Right ventricle myocardium inferior (tissue), 1 donor: ENCODE measurements at regions not wholly inside any gene's neighbourhood (a gene's known extent, or its start where the extent isn't known, plus 50 kb on each side); places are given as distances from the start of the nearest gene placed in this dataset.

Source experiments
- ATAC-seq: fragments of 200-7000 bp; cut with Tn5 transposase; one replicate; pipeline ENCODE4 v1.9.1; 2020; ENCODE audit warnings: mild to moderate bottlenecking, moderate library complexity
- DNase-seq: peaks from one replicate; pipeline ENCODE4 v3.0.0; 2021; ENCODE audit errors: missing footprints
- intact Hi-C: fragments of 100-400 bp; cut with DNase I; formaldehyde crosslinking; loops from one replicate; pipeline ENCODE4 v1.11.0; 2022
- donor health status: DM: no; HTN: yes; CAD: no; lungs with severe emphysema.

DNA sequence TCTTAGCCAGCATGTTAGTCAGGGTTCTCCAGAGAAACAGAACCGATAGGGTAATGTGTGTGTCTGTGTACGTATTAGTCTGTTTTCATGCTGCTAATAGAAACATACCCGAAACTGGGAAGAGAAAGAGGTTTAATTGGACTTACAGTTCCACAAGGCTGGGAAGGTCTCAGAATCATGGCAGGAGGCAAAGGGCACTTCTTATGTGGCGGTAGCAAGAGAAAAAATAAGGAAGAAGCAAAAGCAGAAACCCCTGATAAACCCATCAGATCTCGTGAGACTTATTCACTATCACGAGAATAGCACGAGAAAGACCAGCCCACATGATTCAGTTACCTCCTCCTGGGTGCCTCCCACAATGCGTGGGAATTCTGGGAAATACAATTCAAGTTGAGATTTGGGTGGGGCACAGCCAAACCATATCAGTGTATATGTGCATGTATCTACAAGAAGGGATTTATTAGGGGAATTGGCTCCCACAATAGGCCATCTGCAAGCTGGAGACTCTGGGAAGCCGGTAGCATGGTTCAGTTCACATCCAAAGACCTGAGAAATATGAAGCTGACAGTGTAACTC is 173.7 kb upstream of the NECTIN1 start:
- no peak for ATAC-seq
- DNase-seq = no peak
- intact Hi-C loops = no loop called here

- intact Hi-C loops = no loop called here
- no peak for DNase-seq
- ATAC-seq = no peak
These were observed 172.9 kb upstream of the NECTIN1 start for GRCh38 chr11:119901657-119902577.

- DNase-seq (no peak), ATAC-seq (no peak)
- intact Hi-C loops = no loop called here
These were observed 171.0 kb upstream of the NECTIN1 start for GRCh38 chr11:119899997-119900396.

- ATAC-seq (no peak), DNase-seq (no peak)
- intact Hi-C loops = no loop called here
These were observed 168.6 kb upstream of the NECTIN1 start for GRCh38 chr11:119897576-119897975.

GRCh38 chr11:119897046-119897440 is 168.0 kb upstream of the NECTIN1 start:
- intact Hi-C loops = no loop called here

GRCh38 chr11:119896387-119897045 is 167.5 kb upstream of the NECTIN1 start:
- intact Hi-C loops = no loop called here
- no peak for ATAC-seq
- DNase-seq = no peak

More at GRCh38 chr11:119897046-119897440, 168.0 kb upstream of the NECTIN1 start:
- ATAC-seq = no peak
- no peak for DNase-seq

- intact Hi-C loops = no loop called here
- ATAC-seq (no peak), DNase-seq (no peak)
These were observed 167.0 kb upstream of the NECTIN1 start for GRCh38 chr11:119895981-119896380.

GRCh38 chr11:119894916-119895315 is 165.9 kb upstream of the NECTIN1 start:
- ATAC-seq (no peak), DNase-seq (no peak)
- intact Hi-C loops = no loop called here

DNA sequence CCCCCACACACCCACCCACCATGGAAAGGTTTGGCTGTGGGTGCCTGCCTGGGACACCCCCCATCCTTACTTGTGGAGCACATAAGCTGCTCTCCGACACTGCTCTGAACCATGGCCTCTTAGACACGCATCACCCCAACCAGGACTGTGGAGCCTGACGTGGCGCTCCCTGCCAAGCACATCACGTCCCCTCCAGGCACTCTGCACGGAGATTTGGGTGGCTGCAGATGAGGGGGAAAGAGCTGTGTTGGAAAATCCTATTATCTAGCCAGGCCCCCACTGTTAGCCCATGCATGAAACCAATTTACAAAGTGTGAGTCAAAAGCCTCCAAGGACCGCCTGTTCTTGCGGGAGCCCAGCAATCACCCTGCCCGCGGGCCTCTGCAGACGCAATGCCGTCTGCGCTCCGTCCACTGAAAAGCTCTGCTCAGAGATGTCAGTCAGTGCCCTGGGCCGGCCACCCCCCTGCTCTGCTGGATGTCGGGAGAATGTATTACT is 163.4 kb upstream of the NECTIN1 start:
- peak; percentile 77 for DNase-seq
- ATAC-seq = peak; percentile 75
- intact Hi-C loops = loop anchor here (2.0 kb wide), 2 partner anchors 48 to 114 kb away; no protein-coding TSS in a partner anchor

DNA sequence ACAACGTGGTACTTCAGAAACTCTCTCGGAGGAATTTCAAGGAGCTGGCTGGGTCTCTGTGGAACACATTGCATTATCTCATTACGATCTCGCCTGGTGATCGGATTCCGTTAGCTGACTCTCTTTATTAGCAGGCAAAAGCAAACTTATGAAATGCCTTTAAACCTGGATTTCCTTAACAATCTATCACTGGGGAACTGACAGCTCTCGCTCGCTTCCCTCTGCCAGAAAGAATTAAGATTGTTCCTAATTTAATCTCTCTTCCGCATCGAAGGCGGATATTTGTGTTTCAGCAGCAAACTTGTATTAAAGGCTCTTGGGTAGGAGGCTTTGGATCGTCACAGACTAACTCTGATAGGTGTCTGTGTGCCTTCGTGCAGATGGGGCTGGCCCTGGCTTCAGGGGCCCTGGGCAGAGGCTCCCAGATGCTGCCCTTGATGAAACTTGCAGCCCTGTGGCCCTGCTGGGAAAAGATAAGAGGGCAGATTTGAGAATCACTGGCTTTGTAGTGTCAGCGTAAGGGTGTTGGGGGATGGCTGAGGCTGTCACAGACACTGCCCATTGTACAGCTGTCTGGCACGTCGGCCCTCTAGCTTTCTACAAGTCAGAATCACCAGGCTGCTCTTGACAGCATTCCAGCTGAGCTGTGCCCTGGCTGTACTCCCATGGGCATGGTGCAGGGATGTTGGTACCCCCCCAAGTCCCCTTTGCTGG is 162.2 kb upstream of the NECTIN1 start:
- peak; percentile 87 for ATAC-seq
- intact Hi-C loops = no loop called here

GRCh38 chr11:119890466-119890865 is 161.5 kb upstream of the NECTIN1 start:
- ATAC-seq (no peak), DNase-seq (no peak)
- intact Hi-C loops = no loop called here

More for the DNA sequence above, 162.2 kb upstream of the NECTIN1 start:
- peak; percentile 84 for DNase-seq

DNA sequence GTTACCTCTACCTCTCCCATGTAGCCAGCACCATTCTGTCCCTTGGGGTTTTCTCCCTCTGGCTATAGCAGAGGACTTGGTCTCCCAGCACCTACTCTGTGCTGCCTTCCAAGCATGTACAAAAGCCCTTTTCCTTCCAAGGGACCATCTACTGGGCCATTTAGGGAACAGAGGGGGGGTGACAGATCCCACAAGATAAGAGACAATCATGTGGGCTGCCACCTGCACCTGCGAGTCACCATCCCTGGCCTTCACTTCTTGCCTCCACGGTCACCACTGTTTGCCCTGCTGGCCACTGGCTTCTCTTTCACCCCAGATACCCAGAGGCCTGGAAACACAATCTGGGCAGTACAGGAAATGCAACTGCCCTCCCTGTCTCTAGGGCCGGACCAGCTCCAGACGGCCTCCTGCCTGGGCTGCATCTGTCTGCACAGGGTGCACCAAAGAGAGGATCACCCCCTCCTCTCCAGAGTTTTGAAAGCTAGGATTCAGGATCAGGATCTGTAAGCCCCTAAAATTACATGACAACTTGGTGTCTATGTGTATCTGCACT is 160.8 kb upstream of the NECTIN1 start:
- no peak for ATAC-seq
- intact Hi-C loops = no loop called here

DNA sequence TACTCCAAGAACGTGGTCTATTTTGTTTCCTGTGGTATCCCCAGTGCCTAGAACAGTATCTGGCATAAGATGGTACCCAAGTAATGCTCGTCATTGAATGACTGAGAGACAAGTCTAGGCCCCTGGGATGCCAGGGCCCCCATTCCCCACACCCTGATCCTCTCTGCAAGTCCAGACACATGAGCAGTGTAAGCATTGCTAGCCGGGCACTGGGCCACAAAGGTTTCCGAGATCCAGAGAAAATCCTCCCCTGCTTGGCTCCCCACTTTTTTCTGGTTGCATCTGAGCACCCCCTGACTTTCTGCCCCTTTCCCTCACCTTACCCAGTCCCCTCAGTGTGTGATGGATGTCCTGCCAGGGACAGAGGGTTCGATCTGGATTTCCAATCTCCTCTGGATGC is 160.1 kb upstream of the NECTIN1 start:
- DNase-seq = no peak
- no peak for ATAC-seq
- intact Hi-C loops = no loop called here

More for the DNA sequence above, 160.8 kb upstream of the NECTIN1 start:
- DNase-seq = no peak

- intact Hi-C loops = no loop called here
- no peak for ATAC-seq
These were observed 159.1 kb upstream of the NECTIN1 start for GRCh38 chr11:119888119-119888518.

DNA sequence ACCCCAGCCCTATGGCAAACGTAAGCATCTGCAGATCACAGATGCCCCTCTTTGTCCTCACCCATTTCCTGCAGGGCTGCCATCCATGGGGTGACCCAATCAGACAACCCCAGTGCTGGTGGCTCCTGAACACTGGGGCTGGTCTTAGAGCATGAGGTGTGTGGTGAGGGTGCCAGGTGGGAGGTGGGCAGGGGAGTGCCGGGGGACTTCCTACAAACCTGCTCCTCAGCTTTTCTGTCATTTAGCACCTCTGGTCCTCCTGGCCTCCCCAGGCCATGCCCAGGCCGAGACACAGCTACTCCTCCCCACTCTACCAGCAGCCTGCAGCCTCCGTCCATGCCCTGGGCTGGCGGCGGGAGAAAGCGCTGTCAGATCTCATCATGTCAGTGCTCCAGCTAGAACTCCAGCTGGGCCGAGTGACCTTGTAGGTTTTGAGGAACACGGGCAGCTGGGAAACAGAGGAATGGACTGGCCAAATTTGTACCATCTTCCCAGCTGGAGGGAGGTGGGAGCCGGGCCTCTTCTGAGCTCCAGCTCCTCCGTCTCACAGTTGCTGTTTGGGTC is 157.7 kb upstream of the NECTIN1 start:
- intact Hi-C loops = no loop called here
- no peak for ATAC-seq
- no peak for DNase-seq

More at GRCh38 chr11:119888119-119888518, 159.1 kb upstream of the NECTIN1 start:
- no peak for DNase-seq

DNA sequence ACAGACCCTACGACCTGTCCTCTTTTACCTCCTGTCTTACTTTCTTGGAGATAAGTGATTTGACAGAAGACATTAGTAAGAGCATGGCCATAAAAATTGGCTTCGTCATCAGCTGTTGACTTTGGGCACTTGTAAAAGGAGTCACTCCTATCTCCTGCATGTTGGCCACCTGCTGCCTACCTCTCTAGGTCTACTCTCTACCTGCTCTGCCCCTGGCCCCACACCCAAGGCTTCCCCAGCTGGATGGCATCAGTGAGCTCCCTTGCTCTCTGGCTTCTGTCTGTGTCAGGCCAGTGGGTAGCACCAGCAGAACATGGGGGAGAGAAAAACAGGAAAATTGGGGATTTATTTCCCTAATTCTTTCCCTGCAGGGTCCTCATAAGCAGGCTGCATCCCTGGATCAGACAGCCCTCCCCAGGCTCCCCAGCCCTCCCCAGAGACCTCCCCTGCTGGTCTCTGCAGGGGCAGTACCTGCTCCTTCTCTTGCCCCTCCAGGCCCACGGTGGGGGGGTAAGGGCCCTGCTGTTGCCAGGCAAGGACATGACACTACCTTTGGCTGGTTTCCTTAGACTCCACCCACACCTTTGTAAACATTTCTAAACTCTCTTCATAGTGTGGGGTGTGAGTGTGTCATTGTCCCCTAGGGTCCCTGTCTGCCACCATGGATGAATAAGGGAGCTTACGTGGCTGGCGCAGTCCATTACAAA is 157.0 kb upstream of the NECTIN1 start:
- DNase-seq (no peak), ATAC-seq (no peak)
- intact Hi-C loops = no loop called here

DNA sequence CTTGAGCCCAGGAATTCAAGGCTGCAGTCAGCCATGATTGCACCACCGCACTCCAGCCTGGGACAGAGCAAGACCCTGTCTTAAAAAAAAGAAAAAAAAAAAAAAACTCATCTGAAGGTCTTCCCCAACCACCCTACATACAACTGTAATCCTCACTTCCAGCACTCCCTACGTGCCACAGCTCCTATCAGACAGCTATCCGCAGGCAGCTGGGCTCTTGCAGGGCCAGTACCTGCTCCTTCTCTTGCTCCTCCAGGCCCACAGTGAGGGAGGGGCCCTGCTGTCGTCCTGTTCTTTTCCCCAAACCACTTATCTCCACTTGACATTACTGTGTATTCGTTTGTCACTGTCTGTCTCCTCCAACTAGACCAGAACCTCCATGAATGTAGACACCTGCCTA is 156.1 kb upstream of the NECTIN1 start:
- ATAC-seq = no peak
- intact Hi-C loops = no loop called here
- DNase-seq = no peak

DNA sequence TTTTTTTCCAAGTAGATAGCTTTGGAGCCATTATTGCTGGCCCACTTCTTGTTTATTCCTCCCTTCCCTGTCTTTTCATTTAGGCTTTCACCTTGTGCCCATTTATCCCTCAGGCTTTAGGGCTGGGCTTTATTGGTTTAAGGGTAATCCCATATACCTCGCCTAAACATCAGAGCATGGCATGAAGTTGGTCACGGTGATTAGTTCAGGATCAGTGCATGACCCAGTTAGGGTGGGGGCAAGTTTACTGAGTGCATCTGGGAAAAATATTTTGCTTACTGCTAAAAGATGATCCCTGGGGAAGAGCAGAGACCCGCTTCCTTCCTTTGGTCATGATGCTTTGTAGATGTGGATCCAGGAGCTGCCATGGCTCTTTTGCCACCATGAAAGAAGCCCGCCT is 153.3 kb upstream of the NECTIN1 start:
- intact Hi-C loops = no loop called here
- no peak for ATAC-seq
- DNase-seq = no peak
